HUES48 (cell line): ENCODE measurements at regions not wholly inside any gene's neighbourhood (a gene's known extent, or its start where the extent isn't known, plus 50 kb on each side); places are given as distances from the start of the nearest gene placed in this dataset.

Source experiments
- H3K27ac ChIP-seq: one replicate; pipeline ENCODE4 v1.7.0; 2013; ENCODE audit warnings: low read depth, low read length, inconsistent platforms
- H3K27me3 ChIP-seq: 2 replicates; pipeline ENCODE4 v1.6.1; 2013; ENCODE audit warnings: mild to moderate bottlenecking, low read length; ENCODE audit not compliant: control insufficient read depth, insufficient read depth
- H3K36me3 ChIP-seq: 2 replicates; pipeline ENCODE4 v1.6.1; 2013; ENCODE audit warnings: low read length; ENCODE audit not compliant: control insufficient read depth, insufficient read depth
- H3K4me1 ChIP-seq: 2 replicates; pipeline ENCODE4 v1.6.1; 2013; ENCODE audit warnings: mild to moderate bottlenecking, low read length; ENCODE audit not compliant: control insufficient read depth, insufficient read depth
- H3K4me3 ChIP-seq: 2 replicates; pipeline ENCODE4 v1.5.1; 2013; ENCODE audit warnings: mild to moderate bottlenecking, low read depth, low read length
- H3K9ac ChIP-seq: 2 replicates; pipeline ENCODE4 v1.6.1; 2013; ENCODE audit warnings: mild to moderate bottlenecking, low read depth, low read length, moderate library complexity
- H3K9me3 ChIP-seq: 2 replicates; pipeline ENCODE4 v1.6.1; 2013; ENCODE audit warnings: low read length; ENCODE audit not compliant: control insufficient read depth, insufficient read depth

GRCh38 chr6:1082285-1082935, 229.5 kb upstream of the FOXQ1 start:
- Histone ChIP-seq H3K4me1 (no peaks in the 10 kb centered on the region), H3K9me3 (no peaks in the 10 kb centered on the region), H3K9ac (no peak overlapping the region), H3K4me3 (no peak overlapping the region), H3K27me3 (no peaks in the 10 kb centered on the region), H3K36me3 (no peaks in the 10 kb centered on the region), H3K27ac (no peak overlapping the region)

GRCh38 chr6:1081551-1082284, 230.2 kb upstream of the FOXQ1 start:
- H3K36me3 ChIP-seq = no peaks in the 10 kb centered on the region
- H3K9me3 ChIP-seq = no peaks in the 10 kb centered on the region
- no peaks in the 10 kb centered on the region for H3K4me1 ChIP-seq
- no peak overlapping the region for H3K4me3 ChIP-seq
- H3K9ac ChIP-seq = no peak overlapping the region
- H3K27me3 ChIP-seq = no peaks in the 10 kb centered on the region
- no peak overlapping the region for H3K27ac ChIP-seq

GRCh38 chr6:1080453-1081337, 231.2 kb upstream of the FOXQ1 start:
- Histone ChIP-seq H3K9me3 (no peaks in the 10 kb centered on the region), H3K27me3 (no peaks in the 10 kb centered on the region), H3K4me3 (no peak overlapping the region), H3K4me1 (no peaks in the 10 kb centered on the region), H3K9ac (no peak overlapping the region), H3K27ac (no peak overlapping the region), H3K36me3 (no peaks in the 10 kb centered on the region)

- Histone ChIP-seq H3K4me1 (no peaks in the 10 kb centered on the region), H3K27ac (no peak overlapping the region), H3K36me3 (no peaks in the 10 kb centered on the region), H3K9me3 (no peaks in the 10 kb centered on the region), H3K9ac (no peak overlapping the region), H3K4me3 (no peak overlapping the region), H3K27me3 (no peaks in the 10 kb centered on the region; the same call in 1 of the 2 replicates)
Measured at GRCh38 chr6:1079525-1079924, 232.4 kb upstream of the FOXQ1 start.

GRCh38 chr6:1077478-1078416, 234.2 kb upstream of the FOXQ1 start:
- Histone ChIP-seq H3K4me1 (no peaks in the 10 kb centered on the region), H3K27ac (no peak overlapping the region), H3K36me3 (no peaks in the 10 kb centered on the region), H3K9me3 (no peaks in the 10 kb centered on the region), H3K9ac (no peak overlapping the region), H3K27me3 (no peaks in the 10 kb centered on the region; the same call in 1 of the 2 replicates), H3K4me3 (no peak overlapping the region)

GRCh38 chr6:1076531-1077459, 235.1 kb upstream of the FOXQ1 start:
- Histone ChIP-seq H3K4me3 (no peak overlapping the region), H3K36me3 (no peaks in the 10 kb centered on the region), H3K4me1 (no peaks in the 10 kb centered on the region), H3K9me3 (no peaks in the 10 kb centered on the region), H3K27ac (no peak overlapping the region), H3K9ac (no peak overlapping the region), H3K27me3 (no peaks in the 10 kb centered on the region; the same call in 1 of the 2 replicates)

- Histone ChIP-seq H3K27me3 (no peaks in the 10 kb centered on the region; the same call in 1 of the 2 replicates), H3K4me1 (no peaks in the 10 kb centered on the region), H3K9ac (no peak overlapping the region)
Measured at GRCh38 chr6:1075880-1076279, 236.0 kb upstream of the FOXQ1 start.

GRCh38 chr6:1075444-1075843, 236.5 kb upstream of the FOXQ1 start:
- H3K27ac ChIP-seq = no peak overlapping the region
- H3K9me3 ChIP-seq = no peaks in the 10 kb centered on the region
- no peak overlapping the region for H3K9ac ChIP-seq
- no peaks in the 10 kb centered on the region for H3K36me3 ChIP-seq
- H3K4me3 ChIP-seq = no peak overlapping the region
- H3K4me1 ChIP-seq = no peaks in the 10 kb centered on the region
- H3K27me3 ChIP-seq = no peaks in the 10 kb centered on the region; the same call in 1 of the 2 replicates

More at GRCh38 chr6:1075880-1076279, 236.0 kb upstream of the FOXQ1 start:
- H3K36me3 ChIP-seq = no peaks in the 10 kb centered on the region
- H3K4me3 ChIP-seq = no peak overlapping the region
- H3K9me3 ChIP-seq = no peaks in the 10 kb centered on the region
- no peak overlapping the region for H3K27ac ChIP-seq

GRCh38 chr6:1070085-1070521, 241.8 kb upstream of the FOXQ1 start:
- H3K4me3 ChIP-seq = no peak overlapping the region
- no peaks in the 10 kb centered on the region for H3K36me3 ChIP-seq

More at GRCh38 chr6:1070085-1070521, 241.8 kb upstream of the FOXQ1 start:
- Histone ChIP-seq H3K9me3 (no peaks in the 10 kb centered on the region), H3K4me1 (no peaks in the 10 kb centered on the region), H3K9ac (no peak overlapping the region), H3K27ac (no peak overlapping the region), H3K27me3 (no peaks in the 10 kb centered on the region)
